Karpas-422 (cell line): ENCODE measurements at regions not wholly inside any gene's neighbourhood (a gene's known extent, or its start where the extent isn't known, plus 50 kb on each side); places are given as distances from the start of the nearest gene placed in this dataset.

Experiments
- DNase-seq: peaks from one replicate; pipeline ENCODE4 v3.0.0-alpha.2; 2015
- H2AFZ ChIP-seq: fragments of 200-600 bp; sonication (generic); 2 replicates; pipeline ENCODE4 v1.6.1; 2014; ENCODE audit warnings: antibody characterized with exemption, low read length, mixed read lengths
- H3K27ac ChIP-seq: fragments of 200-600 bp; sonication (generic); 2 replicates; pipeline ENCODE4 v1.5.1; 2014; ENCODE audit warnings: mild to moderate bottlenecking, low read length, moderate library complexity
- H3K27me3 ChIP-seq: fragments of 200-600 bp; sonication (generic); 2 replicates; pipeline ENCODE4 v1.6.1; 2014; ENCODE audit warnings: low read length, mixed read lengths
- H3K36me3 ChIP-seq: fragments of 200-600 bp; sonication (generic); 2 replicates; pipeline ENCODE4 v1.6.1; 2014; ENCODE audit warnings: low read length, mixed read lengths; ENCODE audit not compliant: insufficient read depth
- H3K4me1 ChIP-seq: fragments of 200-600 bp; sonication (generic); 2 replicates; pipeline ENCODE4 v1.6.1; 2014; ENCODE audit warnings: mild to moderate bottlenecking, low read length, mixed read lengths
- H3K4me2 ChIP-seq: fragments of 200-600 bp; sonication (generic); 2 replicates; pipeline ENCODE4 v1.6.1; 2014; ENCODE audit warnings: low read length, low read depth, mild to moderate bottlenecking; ENCODE audit not compliant: poor library complexity, severe bottlenecking
- H3K4me3 ChIP-seq: fragments of 200-600 bp; sonication (generic); 2 replicates; pipeline ENCODE4 v1.5.1; 2014; ENCODE audit warnings: mild to moderate bottlenecking, antibody characterized with exemption, low read length, mixed read lengths
- H3K79me2 ChIP-seq: fragments of 200-600 bp; sonication (generic); 2 replicates; pipeline ENCODE4 v1.6.1; 2014; ENCODE audit warnings: mild to moderate bottlenecking, low read length, mixed read lengths
- H3K9ac ChIP-seq: fragments of 200-600 bp; sonication (generic); 2 replicates; pipeline ENCODE4 v1.6.0; 2014; ENCODE audit warnings: low read length
- H3K9me2 ChIP-seq: fragments of 200-600 bp; sonication (generic), shearing (Covaris generic); replicated peaks from 2 replicates; pipeline ENCODE4 v1.6.0; 2014; ENCODE audit warnings: mild to moderate bottlenecking, low read length, moderate library complexity; ENCODE audit not compliant: insufficient read depth
- H3K9me3 ChIP-seq: fragments of 300-700, 200-600 bp; sonication (generic); 2 replicates; pipeline ENCODE4 v1.6.1; 2014; ENCODE audit warnings: low read length, mixed read lengths
- H4K20me1 ChIP-seq: fragments of 200-600 bp; sonication (generic); 2 replicates; pipeline ENCODE4 v1.6.1; 2014; ENCODE audit warnings: mild to moderate bottlenecking, antibody characterized with exemption, low read length, low read depth; ENCODE audit not compliant: insufficient read depth

GRCh38 chr1:113226148-113226547, 153.2 kb downstream of the LRIG2 start:
- Histone ChIP-seq H3K36me3 (no peaks in the 10 kb centered on the region), H2AFZ (no peak overlapping the region), H3K27me3 (peaks cover 4% of the 10 kb centered on the region; the same call in 1 of the 2 replicates), H3K9me3 (no peaks in the 10 kb centered on the region), H3K4me2 (no peak overlapping the region), H3K27ac (no peak overlapping the region), H3K4me3 (no peak overlapping the region), H3K4me1 (peaks cover 11% of the 10 kb centered on the region), H3K9ac (no peak overlapping the region), H3K9me2 (no peaks in the 10 kb centered on the region), H3K79me2 (no peaks in the 10 kb centered on the region), H4K20me1 (no peaks in the 10 kb centered on the region)
- no peak for DNase-seq

- DNase-seq: no peak
- Histone ChIP-seq H3K36me3 (no peaks in the 10 kb centered on the region), H3K27ac (no peak overlapping the region), H3K9ac (no peak overlapping the region), H2AFZ (no peak overlapping the region), H3K4me1 (no peaks in the 10 kb centered on the region), H3K9me3 (no peaks in the 10 kb centered on the region), H3K79me2 (no peaks in the 10 kb centered on the region), H4K20me1 (no peaks in the 10 kb centered on the region), H3K4me2 (no peak overlapping the region), H3K4me3 (no peak overlapping the region), H3K9me2 (no peaks in the 10 kb centered on the region), H3K27me3 (no peaks in the 10 kb centered on the region)
Measured at GRCh38 chr1:113231866-113232265, 158.4 kb upstream of the MAGI3 start.

- Histone ChIP-seq H3K27me3 (0 out of 2 replicates have a peak, but pooled peaks cover 2% of the 10 kb centered on the region), H2AFZ (no peak overlapping the region), H3K4me3 (no peak overlapping the region), H4K20me1 (no peaks in the 10 kb centered on the region), H3K27ac (no peak overlapping the region), H3K4me2 (no peak overlapping the region), H3K36me3 (no peaks in the 10 kb centered on the region), H3K9me3 (no peaks in the 10 kb centered on the region), H3K9me2 (no peaks in the 10 kb centered on the region), H3K9ac (no peak overlapping the region), H3K79me2 (no peaks in the 10 kb centered on the region), H3K4me1 (no peaks in the 10 kb centered on the region)
- no peak for DNase-seq
Measured at GRCh38 chr1:113233441-113233840, 156.9 kb upstream of the MAGI3 start.

- H3K4me3 ChIP-seq: no peak overlapping the region
- H3K27ac ChIP-seq: no peak overlapping the region
- H2AFZ ChIP-seq: no peak overlapping the region
- no peaks in the 10 kb centered on the region for H3K9me3 ChIP-seq
- no peaks in the 10 kb centered on the region for H4K20me1 ChIP-seq
- H3K27me3 ChIP-seq: 0 out of 2 replicates have a peak, but pooled peaks cover 2% of the 10 kb centered on the region
- H3K79me2 ChIP-seq: no peaks in the 10 kb centered on the region
- H3K4me2 ChIP-seq: no peak overlapping the region
- H3K9me2 ChIP-seq: no peaks in the 10 kb centered on the region
- no peak for DNase-seq
- H3K36me3 ChIP-seq: no peaks in the 10 kb centered on the region
- peaks cover 10% of the 10 kb centered on the region for H3K4me1 ChIP-seq
- H3K9ac ChIP-seq: no peak overlapping the region
Measured at GRCh38 chr1:113241237-113241636, 149.1 kb upstream of the MAGI3 start.

- H3K4me1 ChIP-seq: peaks cover 10% of the 10 kb centered on the region
Measured at GRCh38 chr1:113242481-113242880, 147.8 kb upstream of the MAGI3 start.

GRCh38 chr1:113243529-113243928, 146.8 kb upstream of the MAGI3 start:
- Histone ChIP-seq H3K9ac (no peak overlapping the region), H3K4me1 (peaks cover 10% of the 10 kb centered on the region), H3K27me3 (no peaks in the 10 kb centered on the region), H2AFZ (no peak overlapping the region), H4K20me1 (no peaks in the 10 kb centered on the region), H3K9me3 (no peaks in the 10 kb centered on the region), H3K9me2 (no peaks in the 10 kb centered on the region), H3K27ac (no peak overlapping the region), H3K79me2 (no peaks in the 10 kb centered on the region), H3K4me3 (no peak overlapping the region), H3K4me2 (no peak overlapping the region), H3K36me3 (no peaks in the 10 kb centered on the region)
- DNase-seq: no peak

More at GRCh38 chr1:113242481-113242880, 147.8 kb upstream of the MAGI3 start:
- Histone ChIP-seq H3K9ac (no peak overlapping the region), H4K20me1 (no peaks in the 10 kb centered on the region), H2AFZ (no peak overlapping the region), H3K27ac (no peak overlapping the region), H3K27me3 (0 out of 2 replicates have a peak, but pooled peaks cover under 1% of the 10 kb centered on the region), H3K9me3 (no peaks in the 10 kb centered on the region), H3K9me2 (no peaks in the 10 kb centered on the region), H3K4me2 (no peak overlapping the region), H3K79me2 (no peaks in the 10 kb centered on the region), H3K4me3 (no peak overlapping the region), H3K36me3 (no peaks in the 10 kb centered on the region)
- DNase-seq: no peak

GRCh38 chr1:113244112-113244820, 146.0 kb upstream of the MAGI3 start:
- H3K9ac ChIP-seq: no peak overlapping the region
- no peaks in the 10 kb centered on the region for H3K9me2 ChIP-seq
- DNase-seq: no peak
- H3K4me1 ChIP-seq: peaks cover 10% of the 10 kb centered on the region
- H3K27me3 ChIP-seq: no peaks in the 10 kb centered on the region
- H3K27ac ChIP-seq: no peak overlapping the region
- H3K4me2 ChIP-seq: no peak overlapping the region
- H3K9me3 ChIP-seq: no peaks in the 10 kb centered on the region
- no peaks in the 10 kb centered on the region for H3K36me3 ChIP-seq
- H3K79me2 ChIP-seq: no peaks in the 10 kb centered on the region
- H2AFZ ChIP-seq: no peak overlapping the region
- H3K4me3 ChIP-seq: no peak overlapping the region
- H4K20me1 ChIP-seq: no peaks in the 10 kb centered on the region

- no peaks in the 10 kb centered on the region for H3K27me3 ChIP-seq
- H3K9me3 ChIP-seq: no peaks in the 10 kb centered on the region
- no peak overlapping the region for H2AFZ ChIP-seq
- no peaks in the 10 kb centered on the region for H3K36me3 ChIP-seq
- no peaks in the 10 kb centered on the region for H3K79me2 ChIP-seq
- H4K20me1 ChIP-seq: no peaks in the 10 kb centered on the region
- peaks cover 10% of the 10 kb centered on the region for H3K4me1 ChIP-seq
- no peak overlapping the region for H3K27ac ChIP-seq
- no peak overlapping the region for H3K4me2 ChIP-seq
- H3K4me3 ChIP-seq: no peak overlapping the region
- H3K9me2 ChIP-seq: no peaks in the 10 kb centered on the region
- H3K9ac ChIP-seq: no peak overlapping the region
- no peak for DNase-seq
Measured at GRCh38 chr1:113245252-113245651, 145.1 kb upstream of the MAGI3 start.
